Transverse colon (tissue), 4 donors: ENCODE measurements at regions not wholly inside any gene's neighbourhood (a gene's known extent, or its start where the extent isn't known, plus 50 kb on each side); places are given as distances from the start of the nearest gene placed in this dataset.

Experiments
- POLR2A ChIP-seq: fragments of 450-650 bp; IDR thresholded peaks from one replicate; pipeline ENCODE4 v1.6.1; 2016; ENCODE audit warnings: antibody characterized with exemption, mild to moderate bottlenecking, moderate library complexity
- POLR2AphosphoS5 ChIP-seq, 3 donors: sonication (generic); formaldehyde crosslinking; IDR thresholded peaks; one replicate each; pipeline ENCODE4 v1.6.1; 2016; ENCODE audit warnings: antibody characterized with exemption in 3 of 3
- TF ChIP-seq, protein P1 (sequence below), 5 experiments: fragments of 200-600 bp in 3 of 5; fragments of 450-650 bp in 2 of 5; sonication (generic) in 3 of 5; IDR thresholded peaks; 1 replicate in 2 of 5; 2 replicates in 3 of 5; pipeline ENCODE4 v1.5.1; 2016 to 2017; ENCODE audit warnings: antibody characterized with exemption in 5 of 5, inconsistent platforms in 3 of 5, mild to moderate bottlenecking in 2 of 5, moderate library complexity in 1 of 5

- TF ChIP-seq, protein P1, sequence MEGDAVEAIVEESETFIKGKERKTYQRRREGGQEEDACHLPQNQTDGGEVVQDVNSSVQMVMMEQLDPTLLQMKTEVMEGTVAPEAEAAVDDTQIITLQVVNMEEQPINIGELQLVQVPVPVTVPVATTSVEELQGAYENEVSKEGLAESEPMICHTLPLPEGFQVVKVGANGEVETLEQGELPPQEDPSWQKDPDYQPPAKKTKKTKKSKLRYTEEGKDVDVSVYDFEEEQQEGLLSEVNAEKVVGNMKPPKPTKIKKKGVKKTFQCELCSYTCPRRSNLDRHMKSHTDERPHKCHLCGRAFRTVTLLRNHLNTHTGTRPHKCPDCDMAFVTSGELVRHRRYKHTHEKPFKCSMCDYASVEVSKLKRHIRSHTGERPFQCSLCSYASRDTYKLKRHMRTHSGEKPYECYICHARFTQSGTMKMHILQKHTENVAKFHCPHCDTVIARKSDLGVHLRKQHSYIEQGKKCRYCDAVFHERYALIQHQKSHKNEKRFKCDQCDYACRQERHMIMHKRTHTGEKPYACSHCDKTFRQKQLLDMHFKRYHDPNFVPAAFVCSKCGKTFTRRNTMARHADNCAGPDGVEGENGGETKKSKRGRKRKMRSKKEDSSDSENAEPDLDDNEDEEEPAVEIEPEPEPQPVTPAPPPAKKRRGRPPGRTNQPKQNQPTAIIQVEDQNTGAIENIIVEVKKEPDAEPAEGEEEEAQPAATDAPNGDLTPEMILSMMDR (IDR thresholded peaks at IDR 0.05): no peak
- TF ChIP-seq POLR2AphosphoS5 (IDR thresholded peaks at IDR 0.05): no peak
- TF ChIP-seq POLR2A: no peak
Observed at GRCh38 chr5:117327511-117327910, 752.9 kb upstream of the SEMA6A start.
